ENCODE measurements at regions not wholly inside any gene's neighbourhood (a gene's known extent, or its start where the extent isn't known, plus 50 kb on each side); places are given as distances from the start of the nearest gene placed in this dataset.

DNA sequence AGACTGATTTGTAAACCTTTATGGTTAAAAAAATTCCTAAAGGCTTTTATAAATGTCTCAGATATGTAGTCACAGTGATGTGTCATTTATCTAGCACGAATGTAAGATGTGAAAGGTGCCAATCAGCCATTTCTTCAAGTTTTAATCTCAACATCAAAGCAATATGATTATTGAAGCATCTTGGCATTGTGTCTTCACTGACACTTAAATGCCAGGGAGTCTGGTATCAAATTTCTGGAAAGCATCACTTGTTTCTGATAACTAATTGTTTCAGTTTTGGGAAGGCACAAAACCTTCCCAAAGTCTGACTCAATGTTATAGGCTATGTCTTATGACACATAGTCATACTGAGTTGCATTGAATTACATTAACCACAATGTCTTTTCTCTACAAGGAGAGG lies 492.0 kb upstream of the CNTNAP2 start:
- POLR2A ChIA-PET: no interaction called here
- CTCF ChIA-PET: no interaction called here
- DNase-seq (ENCODE audit: extremely low spot score): no peak
- no peak for TF ChIP-seq CTBP1 (IDR thresholded peaks at IDR 0.05; ENCODE audit: borderline replicate concordance)

DNA sequence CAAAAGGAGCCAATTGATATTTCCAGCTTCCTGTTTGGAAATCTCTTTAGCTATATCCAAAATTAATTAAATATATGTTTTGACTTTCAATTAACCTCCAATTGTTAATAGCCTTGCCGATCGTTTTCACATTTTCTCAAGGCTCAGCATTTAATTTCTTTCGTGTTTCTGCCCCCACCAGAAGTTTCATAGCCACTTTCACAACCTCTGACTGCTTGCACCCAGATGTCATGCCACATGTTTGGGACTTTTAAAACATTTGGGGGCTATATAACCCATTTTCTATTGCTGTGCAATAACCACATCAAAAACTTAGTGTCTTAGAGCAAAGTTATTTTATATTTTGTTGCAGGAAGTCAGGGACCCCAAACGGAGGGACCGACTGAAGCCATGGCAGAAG lies 510.6 kb upstream of the CNTNAP2 start:
- ChIA-PET CTCF (no interaction called here), POLR2A (no interaction called here)
- TF ChIP-seq, protein P1, sequence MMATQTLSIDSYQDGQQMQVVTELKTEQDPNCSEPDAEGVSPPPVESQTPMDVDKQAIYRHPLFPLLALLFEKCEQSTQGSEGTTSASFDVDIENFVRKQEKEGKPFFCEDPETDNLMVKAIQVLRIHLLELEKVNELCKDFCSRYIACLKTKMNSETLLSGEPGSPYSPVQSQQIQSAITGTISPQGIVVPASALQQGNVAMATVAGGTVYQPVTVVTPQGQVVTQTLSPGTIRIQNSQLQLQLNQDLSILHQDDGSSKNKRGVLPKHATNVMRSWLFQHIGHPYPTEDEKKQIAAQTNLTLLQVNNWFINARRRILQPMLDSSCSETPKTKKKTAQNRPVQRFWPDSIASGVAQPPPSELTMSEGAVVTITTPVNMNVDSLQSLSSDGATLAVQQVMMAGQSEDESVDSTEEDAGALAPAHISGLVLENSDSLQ (IDR thresholded peaks at IDR 0.05): no peak
- TF ChIP-seq FOXK2 (IDR thresholded peaks at IDR 0.05): no peak
- no peak for TF ChIP-seq LEF1 (IDR thresholded peaks at IDR 0.05; ENCODE audit: borderline replicate concordance)
- TF ChIP-seq HDGF (IDR thresholded peaks at IDR 0.05; ENCODE audit: borderline replicate concordance): no peak
- no peak for TF ChIP-seq SUZ12 (IDR thresholded peaks at IDR 0.05)
- TF ChIP-seq ELF4 (IDR thresholded peaks at IDR 0.05): no peak
- TF ChIP-seq BHLHE40 (IDR thresholded peaks at IDR 0.05; ENCODE audit: borderline replicate concordance): no peak
- no peak for TF ChIP-seq SP1 (IDR thresholded peaks at IDR 0.05)
- TF ChIP-seq TARDBP (IDR thresholded peaks at IDR 0.05): no peak
- no peak for TF ChIP-seq CTBP1 (IDR thresholded peaks at IDR 0.05; ENCODE audit: borderline replicate concordance)
- TF ChIP-seq ZNF384 (IDR thresholded peaks at IDR 0.05): no peak
- no peak for TF ChIP-seq FOXM1 (IDR thresholded peaks at IDR 0.05; ENCODE audit: borderline replicate concordance)
- no peak for TF ChIP-seq FOXA1 (IDR thresholded peaks at IDR 0.05)
- no peak for TF ChIP-seq ARNT (IDR thresholded peaks at IDR 0.05)
- TF ChIP-seq NFRKB (IDR thresholded peaks at IDR 0.05): no peak
- no peak for TF ChIP-seq L3MBTL2 (conservative IDR thresholded peaks at IDR 0.05)
- DNase-seq (ENCODE audit: extremely low spot score): no peak

DNA sequence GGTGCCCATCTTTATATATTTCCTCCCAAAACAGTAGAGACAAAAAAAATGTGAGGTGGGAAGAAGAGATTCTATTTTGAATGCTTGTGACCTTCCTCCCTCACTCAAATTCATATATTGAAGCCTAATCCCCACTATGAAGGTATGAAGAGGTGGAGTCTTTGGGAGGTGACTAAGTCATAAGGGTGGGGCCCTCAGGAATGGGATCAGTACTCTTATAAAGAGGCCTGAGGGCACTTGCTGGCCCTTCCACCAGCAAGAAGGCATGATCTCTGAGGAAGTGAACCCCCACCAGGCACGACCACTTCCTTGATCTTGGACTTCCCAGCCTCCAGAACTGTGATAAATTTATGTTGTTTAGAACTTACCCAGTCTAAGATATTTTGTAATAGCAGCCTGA lies 517.2 kb upstream of the CNTNAP2 start:
- DNase-seq (ENCODE audit: extremely low spot score): no peak
- POLR2A ChIA-PET: no interaction called here
- CTCF ChIA-PET: no interaction called here
- TF ChIP-seq FOXM1 (IDR thresholded peaks at IDR 0.05; ENCODE audit: borderline replicate concordance) (no peak), CTBP1 (IDR thresholded peaks at IDR 0.05; ENCODE audit: borderline replicate concordance) (no peak), FOXK2 (IDR thresholded peaks at IDR 0.05) (no peak), BHLHE40 (IDR thresholded peaks at IDR 0.05; ENCODE audit: borderline replicate concordance) (no peak), SP1 (IDR thresholded peaks at IDR 0.05) (no peak), HDGF (IDR thresholded peaks at IDR 0.05; ENCODE audit: borderline replicate concordance) (no peak)

DNA sequence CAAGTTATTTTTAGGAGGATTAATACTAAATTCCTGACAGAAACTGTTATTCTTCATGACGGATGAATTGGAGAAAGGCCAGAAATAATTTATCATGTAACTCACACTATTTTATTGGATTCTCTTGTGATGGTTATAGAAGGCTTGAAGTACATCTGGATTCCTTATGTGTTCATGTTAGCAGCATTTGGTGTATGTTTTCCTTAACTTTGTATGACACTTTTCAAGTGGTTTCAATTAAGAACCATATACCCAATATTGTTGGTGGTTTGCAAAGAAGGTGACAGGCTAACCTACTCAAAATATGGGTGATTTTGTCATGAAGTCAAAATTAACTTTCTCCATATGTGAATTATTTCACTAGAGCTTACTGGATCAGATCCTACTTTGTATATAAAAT lies 532.2 kb upstream of the CNTNAP2 start:
- DNase-seq (ENCODE audit: extremely low spot score): no peak
- ChIA-PET CTCF (no interaction called here), POLR2A (no interaction called here)
- TF ChIP-seq BHLHE40 (IDR thresholded peaks at IDR 0.05; ENCODE audit: borderline replicate concordance) (no peak), FOXK2 (IDR thresholded peaks at IDR 0.05) (no peak), CTBP1 (IDR thresholded peaks at IDR 0.05; ENCODE audit: borderline replicate concordance) (no peak), TARDBP (IDR thresholded peaks at IDR 0.05) (no peak), ARNT (IDR thresholded peaks at IDR 0.05) (no peak), ELF4 (IDR thresholded peaks at IDR 0.05) (no peak), FOXM1 (IDR thresholded peaks at IDR 0.05; ENCODE audit: borderline replicate concordance) (no peak), HDGF (IDR thresholded peaks at IDR 0.05; ENCODE audit: borderline replicate concordance) (no peak), SP1 (IDR thresholded peaks at IDR 0.05) (no peak), LEF1 (IDR thresholded peaks at IDR 0.05; ENCODE audit: borderline replicate concordance) (no peak), FOXA1 (IDR thresholded peaks at IDR 0.05) (no peak), SUZ12 (IDR thresholded peaks at IDR 0.05) (no peak), ZNF384 (IDR thresholded peaks at IDR 0.05) (no peak), L3MBTL2 (conservative IDR thresholded peaks at IDR 0.05) (no peak), NFRKB (IDR thresholded peaks at IDR 0.05) (no peak)
- TF ChIP-seq, protein P1 (IDR thresholded peaks at IDR 0.05): no peak

DNA sequence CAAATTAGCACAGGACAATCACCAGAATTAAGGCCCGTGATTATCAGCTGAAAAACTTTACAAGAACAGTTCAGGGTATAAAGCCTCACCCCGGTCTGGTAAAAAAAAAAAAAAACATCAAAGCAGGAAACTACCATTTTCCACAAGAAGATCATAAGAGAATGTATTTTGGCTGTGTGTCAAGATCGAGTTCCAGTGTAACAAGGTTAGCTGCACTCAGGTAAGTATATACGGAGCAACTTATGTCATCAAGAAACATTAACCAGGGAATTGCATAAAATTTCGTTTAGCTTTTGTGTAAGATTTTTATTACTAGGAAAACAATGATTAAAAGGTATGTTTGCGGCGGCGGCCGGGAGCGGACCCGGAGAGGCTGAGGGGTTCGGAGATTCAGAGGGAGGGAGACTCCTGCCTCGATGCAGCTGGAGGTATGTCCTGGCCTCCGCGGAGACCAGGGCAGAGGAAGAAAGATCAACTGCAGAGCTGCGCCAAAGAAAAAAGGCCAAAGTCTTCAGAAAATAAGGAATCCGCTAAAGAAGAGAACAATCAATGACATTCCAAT lies 533.8 kb upstream of the CNTNAP2 start:
- TF ChIP-seq L3MBTL2 (conservative IDR thresholded peaks at IDR 0.05) (no peak), CTBP1 (IDR thresholded peaks at IDR 0.05; ENCODE audit: borderline replicate concordance) (no peak), LEF1 (IDR thresholded peaks at IDR 0.05; ENCODE audit: borderline replicate concordance) (no peak), FOXA1 (IDR thresholded peaks at IDR 0.05) (no peak), BHLHE40 (IDR thresholded peaks at IDR 0.05; ENCODE audit: borderline replicate concordance) (no peak), ARNT (IDR thresholded peaks at IDR 0.05) (no peak)
- DNase-seq (ENCODE audit: extremely low spot score): no peak
- CTCF ChIA-PET: no interaction called here
- POLR2A ChIA-PET: no interaction called here

DNA sequence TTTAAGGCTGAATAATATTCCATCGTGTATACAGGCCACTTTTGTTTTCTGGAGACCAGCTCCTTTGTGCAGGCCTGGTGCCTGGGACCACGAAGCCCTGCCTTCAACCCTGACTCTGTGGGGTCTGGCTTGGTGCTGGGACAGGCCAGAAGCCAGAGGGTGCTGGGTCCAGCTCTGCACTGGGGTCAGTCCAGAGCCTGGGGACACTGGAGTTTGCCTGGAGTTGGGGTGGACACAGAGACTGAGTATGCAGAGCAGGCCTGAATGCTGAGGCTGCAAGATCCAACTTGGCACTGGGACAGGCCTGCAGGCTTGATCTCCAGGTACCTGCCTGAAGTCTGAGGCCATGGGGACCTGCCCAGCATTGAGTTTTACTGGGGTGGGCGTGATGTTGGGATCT lies 558.8 kb upstream of the CNTNAP2 start:
- no peak for DNase-seq (ENCODE audit: extremely low spot score)
- ChIA-PET POLR2A (no interaction called here), CTCF (no interaction called here)
- TF ChIP-seq BHLHE40 (IDR thresholded peaks at IDR 0.05; ENCODE audit: borderline replicate concordance): no peak
- no peak for TF ChIP-seq SUZ12 (IDR thresholded peaks at IDR 0.05)
- no peak for TF ChIP-seq CTBP1 (IDR thresholded peaks at IDR 0.05; ENCODE audit: borderline replicate concordance)
- no peak for TF ChIP-seq ZNF384 (IDR thresholded peaks at IDR 0.05)
- no peak for TF ChIP-seq SP1 (IDR thresholded peaks at IDR 0.05)
- no peak for TF ChIP-seq NFRKB (IDR thresholded peaks at IDR 0.05)
- TF ChIP-seq ELF4 (IDR thresholded peaks at IDR 0.05): no peak
- no peak for TF ChIP-seq LEF1 (IDR thresholded peaks at IDR 0.05; ENCODE audit: borderline replicate concordance)
- no peak for TF ChIP-seq TARDBP (IDR thresholded peaks at IDR 0.05)
- TF ChIP-seq, protein P1 (IDR thresholded peaks at IDR 0.05): no peak
- TF ChIP-seq FOXA1 (IDR thresholded peaks at IDR 0.05): no peak
- TF ChIP-seq FOXK2 (IDR thresholded peaks at IDR 0.05): no peak
- TF ChIP-seq L3MBTL2 (conservative IDR thresholded peaks at IDR 0.05): no peak
- TF ChIP-seq HDGF (IDR thresholded peaks at IDR 0.05; ENCODE audit: borderline replicate concordance): no peak
- TF ChIP-seq ARNT (IDR thresholded peaks at IDR 0.05): no peak
- no peak for TF ChIP-seq FOXM1 (IDR thresholded peaks at IDR 0.05; ENCODE audit: borderline replicate concordance)
